ENCODE measurements at regions not wholly inside any gene's neighbourhood (a gene's known extent, or its start where the extent isn't known, plus 50 kb on each side); places are given as distances from the start of the nearest gene placed in this dataset.

- TF ChIP-seq ARNTL (CRISPR knock-in tag; IDR thresholded peaks at IDR 0.05; ENCODE audit: borderline replicate concordance, low read depth) (no peak), SNAI2 (CRISPR knock-in tag; IDR thresholded peaks at IDR 0.05) (no peak), GLIS3 (CRISPR knock-in tag; IDR thresholded peaks at IDR 0.05) (no peak), TCF4 (CRISPR knock-in tag; IDR thresholded peaks at IDR 0.05; ENCODE audit: borderline replicate concordance) (no peak), OSR1 (CRISPR knock-in tag; IDR thresholded peaks at IDR 0.05) (no peak), ZFP3 (CRISPR knock-in tag; IDR thresholded peaks at IDR 0.05) (no peak)
- TF ChIP-seq, protein P1, sequence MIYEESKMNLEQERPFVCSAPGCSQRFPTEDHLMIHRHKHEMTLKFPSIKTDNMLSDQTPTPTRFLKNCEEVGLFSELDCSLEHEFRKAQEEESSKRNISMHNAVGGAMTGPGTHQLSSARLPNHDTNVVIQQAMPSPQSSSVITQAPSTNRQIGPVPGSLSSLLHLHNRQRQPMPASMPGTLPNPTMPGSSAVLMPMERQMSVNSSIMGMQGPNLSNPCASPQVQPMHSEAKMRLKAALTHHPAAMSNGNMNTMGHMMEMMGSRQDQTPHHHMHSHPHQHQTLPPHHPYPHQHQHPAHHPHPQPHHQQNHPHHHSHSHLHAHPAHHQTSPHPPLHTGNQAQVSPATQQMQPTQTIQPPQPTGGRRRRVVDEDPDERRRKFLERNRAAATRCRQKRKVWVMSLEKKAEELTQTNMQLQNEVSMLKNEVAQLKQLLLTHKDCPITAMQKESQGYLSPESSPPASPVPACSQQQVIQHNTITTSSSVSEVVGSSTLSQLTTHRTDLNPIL (CRISPR knock-in tag; IDR thresholded peaks at IDR 0.05; ENCODE audit: low read depth): no peak
- TF ChIP-seq, protein P2, sequence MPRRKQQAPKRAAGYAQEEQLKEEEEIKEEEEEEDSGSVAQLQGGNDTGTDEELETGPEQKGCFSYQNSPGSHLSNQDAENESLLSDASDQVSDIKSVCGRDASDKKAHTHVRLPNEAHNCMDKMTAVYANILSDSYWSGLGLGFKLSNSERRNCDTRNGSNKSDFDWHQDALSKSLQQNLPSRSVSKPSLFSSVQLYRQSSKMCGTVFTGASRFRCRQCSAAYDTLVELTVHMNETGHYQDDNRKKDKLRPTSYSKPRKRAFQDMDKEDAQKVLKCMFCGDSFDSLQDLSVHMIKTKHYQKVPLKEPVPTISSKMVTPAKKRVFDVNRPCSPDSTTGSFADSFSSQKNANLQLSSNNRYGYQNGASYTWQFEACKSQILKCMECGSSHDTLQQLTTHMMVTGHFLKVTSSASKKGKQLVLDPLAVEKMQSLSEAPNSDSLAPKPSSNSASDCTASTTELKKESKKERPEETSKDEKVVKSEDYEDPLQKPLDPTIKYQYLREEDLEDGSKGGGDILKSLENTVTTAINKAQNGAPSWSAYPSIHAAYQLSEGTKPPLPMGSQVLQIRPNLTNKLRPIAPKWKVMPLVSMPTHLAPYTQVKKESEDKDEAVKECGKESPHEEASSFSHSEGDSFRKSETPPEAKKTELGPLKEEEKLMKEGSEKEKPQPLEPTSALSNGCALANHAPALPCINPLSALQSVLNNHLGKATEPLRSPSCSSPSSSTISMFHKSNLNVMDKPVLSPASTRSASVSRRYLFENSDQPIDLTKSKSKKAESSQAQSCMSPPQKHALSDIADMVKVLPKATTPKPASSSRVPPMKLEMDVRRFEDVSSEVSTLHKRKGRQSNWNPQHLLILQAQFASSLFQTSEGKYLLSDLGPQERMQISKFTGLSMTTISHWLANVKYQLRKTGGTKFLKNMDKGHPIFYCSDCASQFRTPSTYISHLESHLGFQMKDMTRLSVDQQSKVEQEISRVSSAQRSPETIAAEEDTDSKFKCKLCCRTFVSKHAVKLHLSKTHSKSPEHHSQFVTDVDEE (CRISPR knock-in tag; IDR thresholded peaks at IDR 0.05): no peak
Observed at GRCh38 chr4:149961876-149962597, 116.2 kb upstream of the DCLK2 start.
